ENCODE measurements at regions not wholly inside any gene's neighbourhood (a gene's known extent, or its start where the extent isn't known, plus 50 kb on each side); places are given as distances from the start of the nearest gene placed in this dataset.

- TF ChIP-seq, protein P1, sequence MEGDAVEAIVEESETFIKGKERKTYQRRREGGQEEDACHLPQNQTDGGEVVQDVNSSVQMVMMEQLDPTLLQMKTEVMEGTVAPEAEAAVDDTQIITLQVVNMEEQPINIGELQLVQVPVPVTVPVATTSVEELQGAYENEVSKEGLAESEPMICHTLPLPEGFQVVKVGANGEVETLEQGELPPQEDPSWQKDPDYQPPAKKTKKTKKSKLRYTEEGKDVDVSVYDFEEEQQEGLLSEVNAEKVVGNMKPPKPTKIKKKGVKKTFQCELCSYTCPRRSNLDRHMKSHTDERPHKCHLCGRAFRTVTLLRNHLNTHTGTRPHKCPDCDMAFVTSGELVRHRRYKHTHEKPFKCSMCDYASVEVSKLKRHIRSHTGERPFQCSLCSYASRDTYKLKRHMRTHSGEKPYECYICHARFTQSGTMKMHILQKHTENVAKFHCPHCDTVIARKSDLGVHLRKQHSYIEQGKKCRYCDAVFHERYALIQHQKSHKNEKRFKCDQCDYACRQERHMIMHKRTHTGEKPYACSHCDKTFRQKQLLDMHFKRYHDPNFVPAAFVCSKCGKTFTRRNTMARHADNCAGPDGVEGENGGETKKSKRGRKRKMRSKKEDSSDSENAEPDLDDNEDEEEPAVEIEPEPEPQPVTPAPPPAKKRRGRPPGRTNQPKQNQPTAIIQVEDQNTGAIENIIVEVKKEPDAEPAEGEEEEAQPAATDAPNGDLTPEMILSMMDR (IDR thresholded peaks at IDR 0.05), result no peak
- no peaks in the 10 kb centered on the region for H3K4me1 ChIP-seq (ENCODE audit: insufficient read depth, low read length)
- DNase-seq, result no peak
- no peaks in the 10 kb centered on the region for H3K27me3 ChIP-seq (ENCODE audit: control insufficient read depth in 1 of 2, insufficient read depth in 2 of 2, low read length in 2 of 2)
- no peak overlapping the region for H3K4me3 ChIP-seq (ENCODE audit: low read length)
- Mint-ChIP-seq H3K36me3 (ENCODE audit: low read depth) (no peaks in the 10 kb centered on the region), H3K4me3 (no peak overlapping the region), H3K9me3 (no peaks in the 10 kb centered on the region), H3K4me1 (ENCODE audit: low read depth) (no peaks in the 10 kb centered on the region), H3K27me3 (peaks cover 15% of the 10 kb centered on the region), H3K27ac (no peak overlapping the region)
- intact Hi-C loops (cut with DNase I, micrococcal nuclease), result no loop called here
- POLR2A ChIA-PET, result no interaction called here
- H3K36me3 ChIP-seq (ENCODE audit: insufficient read depth, low read length), result no peaks in the 10 kb centered on the region
- H3K27ac ChIP-seq (ENCODE audit: low read depth in 1 of 2, low read length in 2 of 2), result no peak overlapping the region
- CTCF ChIA-PET, result no interaction called here
- no peak for ATAC-seq (ENCODE audit: poor library complexity)
- no peaks in the 10 kb centered on the region for H3K9me3 ChIP-seq (ENCODE audit: control insufficient read depth in 1 of 2, insufficient read depth in 1 of 2, low read length in 2 of 2)
These were observed 431.2 kb upstream of the THBS1 start for GRCh38 chr15:39149636-39150150.

GRCh38 chr15:39151545-39151944, 429.3 kb upstream of the THBS1 start:
- no peaks in the 10 kb centered on the region for H3K36me3 Mint-ChIP-seq (ENCODE audit: low read depth)
- intact Hi-C loops (cut with DNase I, micrococcal nuclease), result no loop called here
- CTCF ChIA-PET, result no interaction called here
- no peak overlapping the region for H3K27ac Mint-ChIP-seq
- Histone ChIP-seq H3K9me3 (ENCODE audit: control insufficient read depth in 1 of 2, insufficient read depth in 1 of 2, low read length in 2 of 2) (no peaks in the 10 kb centered on the region), H3K4me3 (ENCODE audit: low read length) (no peak overlapping the region), H3K27ac (ENCODE audit: low read depth in 1 of 2, low read length in 2 of 2) (no peak overlapping the region), H3K27me3 (ENCODE audit: control insufficient read depth in 1 of 2, insufficient read depth in 2 of 2, low read length in 2 of 2) (no peaks in the 10 kb centered on the region), H3K4me1 (ENCODE audit: insufficient read depth, low read length) (no peaks in the 10 kb centered on the region), H3K36me3 (ENCODE audit: insufficient read depth, low read length) (no peaks in the 10 kb centered on the region)
- ATAC-seq (ENCODE audit: poor library complexity) (no peak), DNase-seq (no peak)
- H3K27me3 Mint-ChIP-seq, result peaks cover 15% of the 10 kb centered on the region
- no peaks in the 10 kb centered on the region for H3K4me1 Mint-ChIP-seq (ENCODE audit: low read depth)
- no peak overlapping the region for H3K4me3 Mint-ChIP-seq
- POLR2A ChIA-PET, result no interaction called here
- TF ChIP-seq, protein P1 (IDR thresholded peaks at IDR 0.05), result no peak
- H3K9me3 Mint-ChIP-seq, result no peaks in the 10 kb centered on the region

GRCh38 chr15:39153058-39153714, 427.7 kb upstream of the THBS1 start:
- no peak overlapping the region for H3K4me3 Mint-ChIP-seq
- CTCF ChIA-PET, result interaction anchor here (1.6 kb wide), 1 partner anchor 9 kb away, joined by 4 read pairs; no protein-coding TSS in a partner anchor
- no peaks in the 10 kb centered on the region for H3K36me3 Mint-ChIP-seq (ENCODE audit: low read depth)
- POLR2A ChIA-PET, result no interaction called here
- DNase-seq, result no peak
- no peak for ATAC-seq (ENCODE audit: poor library complexity)
- no peak overlapping the region for H3K27ac Mint-ChIP-seq
- no peaks in the 10 kb centered on the region for H3K4me1 ChIP-seq (ENCODE audit: insufficient read depth, low read length)
- H3K27me3 Mint-ChIP-seq, result peaks cover 15% of the 10 kb centered on the region
- TF ChIP-seq, protein P1 (IDR thresholded peaks at IDR 0.05), result no peak
- no peaks in the 10 kb centered on the region for H3K27me3 ChIP-seq (ENCODE audit: control insufficient read depth in 1 of 2, insufficient read depth in 2 of 2, low read length in 2 of 2)
- intact Hi-C loops (cut with DNase I, micrococcal nuclease), result no loop called here
- no peaks in the 10 kb centered on the region for H3K36me3 ChIP-seq (ENCODE audit: insufficient read depth, low read length)
- H3K4me3 ChIP-seq (ENCODE audit: low read length), result no peak overlapping the region
- no peak overlapping the region for H3K27ac ChIP-seq (ENCODE audit: low read depth in 1 of 2, low read length in 2 of 2)
- no peaks in the 10 kb centered on the region for H3K9me3 Mint-ChIP-seq
- no peaks in the 10 kb centered on the region for H3K9me3 ChIP-seq (ENCODE audit: control insufficient read depth in 1 of 2, insufficient read depth in 1 of 2, low read length in 2 of 2)
- no peaks in the 10 kb centered on the region for H3K4me1 Mint-ChIP-seq (ENCODE audit: low read depth)

Data from CD4-positive, alpha-beta T cell (primary cell).